Fibroblast of the aortic adventitia (primary cell): ENCODE measurements at regions not wholly inside any gene's neighbourhood (a gene's known extent, or its start where the extent isn't known, plus 50 kb on each side); places are given as distances from the start of the nearest gene placed in this dataset.

Source experiments
- DNase-seq: peaks from one replicate; pipeline ENCODE4 v3.0.0-alpha.2; 2010; ENCODE audit warnings: low read depth
- H3K4me3 ChIP-seq: 2 replicates; pipeline ENCODE4 v1.5.1; 2011; ENCODE audit warnings: low read depth, mild to moderate bottlenecking, control low read depth, low read length, moderate library complexity
- CTCF ChIP-seq: IDR thresholded peaks from 2 replicates; pipeline ENCODE4 v1.5.1; 2011; ENCODE audit warnings: mild to moderate bottlenecking, low read length, control low read depth, inconsistent platforms; ENCODE audit not compliant: insufficient read depth

- H3K4me3 ChIP-seq = no peak overlapping the region
- DNase-seq = no peak
- no peak for TF ChIP-seq CTCF
These were observed 301.0 kb downstream of the DOCK8 start for GRCh38 chr9:515665-516064.

- no peak for DNase-seq
- H3K4me3 ChIP-seq = no peak overlapping the region
- TF ChIP-seq CTCF = no peak
These were observed 303.3 kb downstream of the DOCK8 start for GRCh38 chr9:517993-518392.

GRCh38 chr9:518540-518939, 303.9 kb downstream of the DOCK8 start:
- no peak for TF ChIP-seq CTCF
- DNase-seq = no peak

GRCh38 chr9:519579-519978, 304.9 kb downstream of the DOCK8 start:
- H3K4me3 ChIP-seq = no peak overlapping the region
- no peak for DNase-seq
- no peak for TF ChIP-seq CTCF

More at GRCh38 chr9:518540-518939, 303.9 kb downstream of the DOCK8 start:
- no peak overlapping the region for H3K4me3 ChIP-seq

GRCh38 chr9:520302-520701, 305.6 kb downstream of the DOCK8 start:
- no peak for DNase-seq
- no peak overlapping the region for H3K4me3 ChIP-seq
- no peak for TF ChIP-seq CTCF

GRCh38 chr9:522190-522589, 307.5 kb downstream of the DOCK8 start:
- no peak overlapping the region for H3K4me3 ChIP-seq
- TF ChIP-seq CTCF = no peak
- DNase-seq = no peak

- TF ChIP-seq CTCF = no peak
- peak; percentile 23 for DNase-seq
- no peak overlapping the region for H3K4me3 ChIP-seq
These were observed 308.0 kb downstream of the DOCK8 start for GRCh38 chr9:522658-523057.
